ENCODE measurements at regions not wholly inside any gene's neighbourhood (a gene's known extent, or its start where the extent isn't known, plus 50 kb on each side); places are given as distances from the start of the nearest gene placed in this dataset.

DNA sequence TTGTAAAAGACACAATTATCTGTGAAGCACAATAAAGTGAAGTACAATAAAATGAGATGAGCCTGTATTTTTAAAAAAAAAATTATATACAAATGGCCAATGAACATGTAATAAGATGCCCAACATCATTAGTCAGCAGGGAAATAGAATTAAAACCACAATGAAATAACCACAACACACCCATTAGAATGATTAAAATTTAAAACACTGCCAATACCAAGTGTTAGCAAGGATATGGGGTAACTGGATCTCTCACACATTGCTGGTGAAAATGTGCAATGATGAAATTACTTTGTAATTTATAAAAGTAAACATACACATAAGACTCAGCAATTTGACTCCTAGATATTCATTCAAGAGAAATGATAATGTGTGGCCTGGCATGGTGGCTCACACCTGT, 62.8 kb downstream of the SHOC1 start:
- no peak overlapping the region for H3K4me3 ChIP-seq
- H3K36me3 ChIP-seq, result no peaks in the 10 kb centered on the region
- intact Hi-C loops (cut with DNase I; ENCODE audit: low total_unique reads) (no loop called here), in situ Hi-C loops (cut with MboI; ENCODE audit: low sequenced_read_pairs in 4 of 4) (loop anchor here in 1 of 4 donors (25.0 kb wide), 1 partner anchor 95 kb away; the partner anchor contains the start of gene DNAJC25)
- H3K27me3 ChIP-seq, result no peaks in the 10 kb centered on the region
- H3K9me3 ChIP-seq, result no peaks in the 10 kb centered on the region
- TF ChIP-seq POLR2A (IDR thresholded peaks at IDR 0.05), result no peak
- TF ChIP-seq, protein P1, sequence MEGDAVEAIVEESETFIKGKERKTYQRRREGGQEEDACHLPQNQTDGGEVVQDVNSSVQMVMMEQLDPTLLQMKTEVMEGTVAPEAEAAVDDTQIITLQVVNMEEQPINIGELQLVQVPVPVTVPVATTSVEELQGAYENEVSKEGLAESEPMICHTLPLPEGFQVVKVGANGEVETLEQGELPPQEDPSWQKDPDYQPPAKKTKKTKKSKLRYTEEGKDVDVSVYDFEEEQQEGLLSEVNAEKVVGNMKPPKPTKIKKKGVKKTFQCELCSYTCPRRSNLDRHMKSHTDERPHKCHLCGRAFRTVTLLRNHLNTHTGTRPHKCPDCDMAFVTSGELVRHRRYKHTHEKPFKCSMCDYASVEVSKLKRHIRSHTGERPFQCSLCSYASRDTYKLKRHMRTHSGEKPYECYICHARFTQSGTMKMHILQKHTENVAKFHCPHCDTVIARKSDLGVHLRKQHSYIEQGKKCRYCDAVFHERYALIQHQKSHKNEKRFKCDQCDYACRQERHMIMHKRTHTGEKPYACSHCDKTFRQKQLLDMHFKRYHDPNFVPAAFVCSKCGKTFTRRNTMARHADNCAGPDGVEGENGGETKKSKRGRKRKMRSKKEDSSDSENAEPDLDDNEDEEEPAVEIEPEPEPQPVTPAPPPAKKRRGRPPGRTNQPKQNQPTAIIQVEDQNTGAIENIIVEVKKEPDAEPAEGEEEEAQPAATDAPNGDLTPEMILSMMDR (IDR thresholded peaks at IDR 0.05 in 4 of 5, conservative IDR thresholded peaks at IDR 0.05 in 1 of 5), result no peak
- ATAC-seq (no peak), DNase-seq (no peak)
- H3K27ac ChIP-seq, result no peak overlapping the region
- no peaks in the 10 kb centered on the region for H3K4me1 ChIP-seq

DNA sequence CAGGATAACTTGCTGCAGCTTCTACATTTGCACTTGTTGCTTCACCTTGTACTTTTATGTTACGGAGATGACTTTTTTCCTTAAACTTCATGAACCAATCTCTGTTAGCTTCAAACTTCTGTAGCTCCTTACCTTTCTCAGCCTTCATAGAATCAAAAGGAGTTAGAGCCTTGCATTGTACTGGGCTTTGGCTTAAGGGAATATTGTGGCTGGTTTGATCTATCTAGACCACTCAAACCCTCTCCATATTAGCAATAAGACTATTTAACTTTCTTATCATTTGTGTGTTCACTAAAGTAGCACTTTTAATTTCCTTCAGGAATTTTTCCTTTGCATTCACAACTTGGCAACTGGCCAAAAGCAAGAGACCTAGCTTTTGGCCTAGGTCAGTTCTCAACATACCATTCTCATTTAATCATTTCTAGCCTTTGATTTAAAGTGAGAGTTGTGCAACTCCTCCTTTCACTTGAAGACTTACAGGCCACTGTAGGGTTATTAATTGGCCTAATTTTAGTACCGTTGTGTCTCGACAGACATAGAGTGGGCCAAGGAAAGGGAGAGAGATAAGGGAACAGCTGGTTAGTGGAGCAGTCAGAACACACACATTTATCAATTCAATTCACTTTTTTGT, 63.7 kb downstream of the SHOC1 start:
- intact Hi-C loops (cut with DNase I; ENCODE audit: low total_unique reads), result no loop called here
- no peak overlapping the region for H3K4me3 ChIP-seq
- no peak for DNase-seq
- H3K36me3 ChIP-seq, result no peaks in the 10 kb centered on the region
- H3K4me1 ChIP-seq, result no peaks in the 10 kb centered on the region
- no peak overlapping the region for H3K27ac ChIP-seq
- TF ChIP-seq, protein P1 (IDR thresholded peaks at IDR 0.05 in 4 of 5, conservative IDR thresholded peaks at IDR 0.05 in 1 of 5), result no peak
- no peak for TF ChIP-seq POLR2A (IDR thresholded peaks at IDR 0.05)
- ATAC-seq, result no peak
- in situ Hi-C loops (cut with MboI; ENCODE audit: low sequenced_read_pairs in 4 of 4), result loop anchor here in 1 of 4 donors (25.0 kb wide), 1 partner anchor 94 kb away; the partner anchor contains the start of gene DNAJC25
- no peaks in the 10 kb centered on the region for H3K9me3 ChIP-seq
- no peaks in the 10 kb centered on the region for H3K27me3 ChIP-seq

DNA sequence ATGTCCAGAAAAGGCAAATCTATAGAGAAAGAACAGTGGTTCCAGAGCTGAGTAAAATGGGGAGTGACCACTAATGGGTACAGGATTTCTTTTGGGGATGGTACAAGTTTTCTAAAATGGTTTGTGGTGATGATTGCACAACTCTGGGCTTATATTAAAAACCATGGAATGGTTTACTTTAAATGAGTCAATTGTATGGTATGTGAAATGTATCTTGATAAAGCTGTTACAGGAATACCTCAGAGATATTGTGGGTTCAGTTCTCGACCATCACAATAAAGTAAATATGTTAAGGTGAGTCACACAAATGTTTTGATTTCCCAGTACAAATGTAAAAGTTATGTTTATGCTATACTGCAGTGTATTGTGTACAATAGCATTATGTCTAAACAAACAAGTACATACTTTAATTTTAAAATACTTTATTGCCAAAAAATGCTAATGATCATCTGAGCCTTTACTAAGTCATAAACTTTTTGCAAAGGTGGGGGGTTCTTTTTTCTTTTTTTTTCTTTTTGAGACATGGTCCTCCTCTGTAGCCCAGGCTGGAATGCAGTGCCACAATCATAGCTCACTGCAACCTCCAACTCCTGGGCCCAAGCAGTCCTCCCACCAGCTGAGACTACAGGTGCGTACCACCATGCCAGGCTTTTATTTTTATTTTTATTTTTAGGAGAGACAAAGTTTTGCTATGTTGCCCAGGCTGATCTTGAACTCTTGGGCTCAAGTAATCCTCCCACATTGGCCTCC, 65.9 kb downstream of the SHOC1 start:
- Histone ChIP-seq H3K9me3 (no peaks in the 10 kb centered on the region), H3K4me3 (no peak overlapping the region), H3K4me1 (no peaks in the 10 kb centered on the region), H3K27ac (no peak overlapping the region), H3K27me3 (no peaks in the 10 kb centered on the region), H3K36me3 (no peaks in the 10 kb centered on the region)
- in situ Hi-C loops (cut with MboI; ENCODE audit: low sequenced_read_pairs in 4 of 4) (loop anchor here in 1 of 4 donors (25.0 kb wide), 1 partner anchor 91 kb away; the partner anchor contains the start of gene DNAJC25), intact Hi-C loops (cut with DNase I; ENCODE audit: low total_unique reads) (no loop called here)
- TF ChIP-seq, protein P1 (IDR thresholded peaks at IDR 0.05 in 4 of 5, conservative IDR thresholded peaks at IDR 0.05 in 1 of 5), result no peak
- TF ChIP-seq POLR2A (IDR thresholded peaks at IDR 0.05), result no peak
- ATAC-seq (no peak), DNase-seq (no peak)

DNA sequence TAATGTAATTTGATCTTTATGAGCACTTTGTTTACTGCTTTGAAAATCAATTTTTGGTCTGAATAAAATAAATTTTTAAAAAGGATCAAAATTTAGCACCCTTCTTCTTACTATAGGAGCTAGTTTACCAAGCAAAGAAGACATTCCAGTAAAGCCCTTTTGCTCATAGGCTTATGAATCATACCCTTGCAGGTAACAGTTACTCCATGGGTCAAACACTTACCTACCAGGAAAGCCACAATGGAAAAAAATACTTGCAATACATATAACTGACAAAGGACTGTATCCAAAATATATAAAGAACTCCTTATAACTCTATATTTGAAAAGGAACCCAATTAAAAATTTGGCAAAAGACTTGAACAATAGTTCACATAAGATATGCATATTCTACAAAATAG, 66.6 kb downstream of the SHOC1 start:
- intact Hi-C loops (cut with DNase I; ENCODE audit: low total_unique reads) (no loop called here), in situ Hi-C loops (cut with MboI; ENCODE audit: low sequenced_read_pairs in 4 of 4) (loop anchor here in 1 of 4 donors (25.0 kb wide), 1 partner anchor 91 kb away; the partner anchor contains the start of gene DNAJC25)
- H3K36me3 ChIP-seq, result no peaks in the 10 kb centered on the region
- no peaks in the 10 kb centered on the region for H3K27me3 ChIP-seq
- ATAC-seq (no peak), DNase-seq (no peak)
- TF ChIP-seq, protein P1 (IDR thresholded peaks at IDR 0.05 in 4 of 5, conservative IDR thresholded peaks at IDR 0.05 in 1 of 5), result no peak
- no peak for TF ChIP-seq POLR2A (IDR thresholded peaks at IDR 0.05)
- H3K9me3 ChIP-seq, result no peaks in the 10 kb centered on the region
- no peak overlapping the region for H3K27ac ChIP-seq
- no peaks in the 10 kb centered on the region for H3K4me1 ChIP-seq
- no peak overlapping the region for H3K4me3 ChIP-seq

Data from gastrocnemius medialis (tissue), 4 donors.